GM19023 (cell line): ENCODE measurements at regions not wholly inside any gene's neighbourhood (a gene's known extent, or its start where the extent isn't known, plus 50 kb on each side); places are given as distances from the start of the nearest gene placed in this dataset.
"Not testable (repeated sequence)": the region's sequence is repeated elsewhere in the genome, so short reads cannot be mapped to it uniquely, and the experiment has no call there.

ENCODE experiments used
- ATAC-seq: cut with Tn5 transposase; IDR thresholded peaks from one replicate; pipeline ENCODE4 v1.9.1; 2021; ENCODE audit warnings: mild to moderate bottlenecking, moderate library complexity; ENCODE audit not compliant: unreplicated experiment

GRCh38 chr4:71081192-71081591, 87.7 kb downstream of the DCK start:
- ATAC-seq = no peak

GRCh38 chr4:71093745-71094144, 100.3 kb downstream of the DCK start:
- ATAC-seq = no peak

GRCh38 chr4:71094201-71094600, 100.8 kb downstream of the DCK start:
- ATAC-seq = no peak

GRCh38 chr4:71095141-71095540, 101.7 kb downstream of the DCK start:
- ATAC-seq = no peak

- no peak for ATAC-seq
These were observed 102.1 kb downstream of the DCK start for GRCh38 chr4:71095545-71095944.

- no peak for ATAC-seq
These were observed 114.3 kb downstream of the DCK start for GRCh38 chr4:71107726-71108125.

- no peak for ATAC-seq
These were observed 117.0 kb downstream of the DCK start for GRCh38 chr4:71110499-71110898.

GRCh38 chr4:71111133-71111532, 117.7 kb downstream of the DCK start:
- ATAC-seq = not testable (repeated sequence)

GRCh38 chr4:71113294-71113693, 119.8 kb downstream of the DCK start:
- no peak for ATAC-seq

GRCh38 chr4:71120831-71121524, 127.5 kb downstream of the DCK start:
- no peak for ATAC-seq

GRCh38 chr4:71123951-71124350, 130.5 kb downstream of the DCK start:
- no peak for ATAC-seq

GRCh38 chr4:71125137-71125536, 131.7 kb downstream of the DCK start:
- no peak for ATAC-seq

GRCh38 chr4:71126719-71127118, 133.3 kb downstream of the DCK start:
- ATAC-seq = no peak

- no peak for ATAC-seq
These were observed 137.6 kb downstream of the DCK start for GRCh38 chr4:71130827-71131603.

GRCh38 chr4:71132486-71132885, 139.0 kb downstream of the DCK start:
- ATAC-seq = no peak

GRCh38 chr4:71133491-71133890, 140.0 kb downstream of the DCK start:
- ATAC-seq = no peak

- ATAC-seq = no peak
These were observed 142.6 kb downstream of the DCK start for GRCh38 chr4:71136071-71136470.

- ATAC-seq = no peak
These were observed 144.7 kb downstream of the DCK start for GRCh38 chr4:71138007-71138615.

GRCh38 chr4:71140563-71140962, 147.1 kb downstream of the DCK start:
- no peak for ATAC-seq

GRCh38 chr4:71141125-71141524, 147.7 kb downstream of the DCK start:
- ATAC-seq = peak; percentile 55

- ATAC-seq = no peak
These were observed 153.8 kb downstream of the DCK start for GRCh38 chr4:71147261-71147660.

GRCh38 chr4:71148545-71148944, 155.1 kb downstream of the DCK start:
- ATAC-seq = no peak
